DMS53 (cell line): ENCODE measurements at regions not wholly inside any gene's neighbourhood (a gene's known extent, or its start where the extent isn't known, plus 50 kb on each side); places are given as distances from the start of the nearest gene placed in this dataset.
"Not testable (repeated sequence)": the region's sequence is repeated elsewhere in the genome, so short reads cannot be mapped to it uniquely, and the experiment has no call there.

Experiments
- DNase-seq: peaks from one replicate; lab custom pipeline; 2025; lab: John Stamatoyannopoulos, UW

- DNase-seq: no peak
These were observed 110.2 kb upstream of the EGFLAM start for GRCh38 chr5:38148021-38148625.

DNA sequence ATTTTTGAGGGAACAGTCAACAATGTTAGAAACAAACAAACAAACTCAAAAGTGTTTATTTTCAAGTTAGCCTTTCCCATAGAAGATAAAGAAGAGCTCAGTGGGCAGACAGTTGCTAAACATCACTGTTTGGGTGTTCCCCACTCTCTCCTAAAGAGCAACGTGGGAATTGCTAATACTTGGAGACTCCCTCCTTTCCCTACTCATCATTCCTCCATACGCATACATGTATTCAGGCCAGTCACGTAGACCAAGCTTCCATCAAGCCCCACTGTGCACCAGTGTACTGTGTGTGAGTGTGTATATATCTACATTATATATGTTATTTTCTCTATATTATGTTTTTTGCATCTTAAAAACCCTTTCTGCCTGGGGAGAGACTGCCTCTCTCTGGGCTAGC is 115.0 kb upstream of the EGFLAM start:
- DNase-seq: no peak

DNA sequence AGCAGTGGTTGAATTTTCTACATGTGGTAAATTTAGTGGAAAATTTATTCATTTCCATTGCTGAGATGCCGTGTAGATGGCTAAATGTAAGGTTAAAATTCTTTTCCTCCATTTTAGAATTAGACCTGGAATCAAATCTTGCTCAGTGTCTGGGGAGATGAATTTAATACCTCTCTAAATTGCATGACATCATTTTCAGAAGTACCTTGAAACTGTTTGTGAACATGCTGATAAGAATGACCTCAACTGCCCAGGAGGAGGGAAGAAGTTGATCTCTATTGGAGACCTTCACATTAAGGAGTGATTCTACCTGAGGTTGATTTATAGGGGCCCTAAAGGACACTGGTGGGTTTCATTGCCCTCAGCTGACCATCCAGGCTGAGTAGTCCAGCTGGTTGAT is 116.7 kb upstream of the EGFLAM start:
- DNase-seq: no peak

DNA sequence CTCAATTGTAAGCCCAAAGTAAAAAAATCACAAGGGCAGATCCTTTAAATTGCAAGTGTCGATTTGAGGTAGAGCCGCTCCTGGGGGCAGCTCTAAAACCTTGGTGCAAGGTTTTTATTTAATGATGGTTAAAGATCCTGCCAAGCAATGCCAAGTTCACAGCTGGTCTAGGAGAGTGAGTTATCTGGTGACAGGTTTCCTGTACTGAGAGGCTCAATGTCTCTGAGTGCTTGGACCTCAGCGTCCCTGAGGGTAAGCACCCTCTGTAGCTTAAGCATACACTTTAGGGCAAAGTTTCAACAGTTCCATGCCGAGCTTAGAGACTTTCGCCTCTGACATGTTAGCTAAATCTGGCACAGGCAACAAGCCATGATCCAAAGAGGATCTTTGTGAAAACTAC is 119.8 kb upstream of the EGFLAM start:
- no peak for DNase-seq

DNA sequence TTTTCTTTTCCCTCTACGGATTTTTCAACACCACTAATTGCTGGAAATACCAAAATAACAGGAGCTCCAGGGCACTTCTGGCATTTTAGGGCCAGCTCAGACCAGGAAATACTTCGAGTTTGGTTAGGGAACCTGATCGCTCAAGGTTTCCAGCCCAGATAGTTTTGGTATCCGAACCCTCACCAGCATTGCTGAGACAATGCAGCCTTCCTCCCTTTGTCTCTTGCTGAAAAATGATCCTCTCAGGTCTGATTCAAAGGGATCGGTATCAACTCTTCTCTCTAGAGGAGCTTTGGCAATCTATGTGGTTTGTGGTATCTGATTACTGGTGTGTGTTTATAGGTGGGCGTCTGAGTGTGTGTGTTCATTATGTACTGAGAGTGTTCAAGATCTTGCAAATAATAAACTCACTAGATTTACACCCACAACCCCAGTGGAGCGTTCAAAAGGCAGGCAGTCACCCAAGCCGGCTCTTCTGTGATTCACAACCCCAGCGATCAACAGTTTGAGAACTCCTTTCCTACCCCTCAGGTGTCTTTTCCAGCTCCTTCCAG is 122.8 kb upstream of the EGFLAM start:
- DNase-seq: no peak

GRCh38 chr5:38134810-38135209 is 123.5 kb upstream of the EGFLAM start:
- no peak for DNase-seq

DNA sequence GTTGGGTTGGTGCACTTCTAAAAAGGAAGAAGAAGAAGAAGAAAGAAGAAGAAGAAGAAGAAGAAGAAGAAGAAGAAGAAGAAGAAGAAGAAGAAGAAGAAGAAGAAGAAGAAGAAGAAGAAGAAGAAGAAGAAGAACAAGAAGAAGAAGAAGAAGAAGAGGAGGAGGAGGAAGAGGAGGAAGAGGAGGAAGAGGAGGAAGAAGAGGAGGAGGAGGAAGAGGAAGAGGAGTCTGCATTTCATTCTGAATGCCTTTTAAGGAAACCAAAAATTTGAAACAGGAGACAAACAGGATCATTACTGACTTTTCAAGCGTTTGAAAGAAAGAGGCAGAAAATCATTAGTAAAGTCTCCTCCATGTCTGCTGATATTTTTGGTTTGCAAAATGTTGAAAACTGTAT is 124.1 kb upstream of the EGFLAM start:
- DNase-seq: not testable (repeated sequence)

DNA sequence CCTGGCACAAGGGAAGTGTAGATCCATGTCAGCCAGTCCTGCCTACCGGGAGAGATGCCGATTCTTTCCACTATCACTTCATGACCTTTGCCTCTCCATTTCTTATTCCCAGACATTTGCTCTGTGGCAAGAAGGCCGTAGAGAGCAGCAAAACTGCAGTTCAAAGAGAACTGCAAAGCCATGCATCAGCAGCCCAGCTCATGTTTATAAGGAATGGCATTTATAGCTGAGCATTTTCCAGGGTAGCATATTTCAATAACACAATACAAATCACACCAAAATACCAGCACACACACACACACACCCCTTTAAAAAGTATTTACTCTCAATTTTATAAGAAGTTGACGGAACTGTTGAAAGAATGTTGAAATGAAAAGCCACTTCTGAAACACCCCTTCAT is 126.7 kb upstream of the EGFLAM start:
- DNase-seq: no peak

DNA sequence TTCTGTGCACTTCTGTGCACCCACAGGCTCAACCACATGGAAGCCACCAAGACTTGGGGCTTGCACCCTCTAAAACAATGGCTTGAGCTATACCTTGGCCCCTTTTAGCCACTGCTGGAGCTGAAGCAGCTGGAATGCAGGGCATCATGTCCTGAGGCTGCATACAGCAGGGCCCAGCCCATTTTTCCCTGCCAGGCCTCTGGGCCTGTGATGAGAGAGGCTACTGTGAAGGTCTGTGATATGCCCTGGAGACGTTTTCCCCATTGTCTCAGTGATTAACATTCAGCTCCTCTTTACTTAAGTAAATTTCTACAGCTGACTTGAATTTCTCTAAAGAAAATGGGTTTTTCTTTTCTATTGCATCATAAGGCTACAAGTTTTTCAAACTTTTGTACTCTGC is 134.0 kb upstream of the EGFLAM start:
- DNase-seq: no peak

DNA sequence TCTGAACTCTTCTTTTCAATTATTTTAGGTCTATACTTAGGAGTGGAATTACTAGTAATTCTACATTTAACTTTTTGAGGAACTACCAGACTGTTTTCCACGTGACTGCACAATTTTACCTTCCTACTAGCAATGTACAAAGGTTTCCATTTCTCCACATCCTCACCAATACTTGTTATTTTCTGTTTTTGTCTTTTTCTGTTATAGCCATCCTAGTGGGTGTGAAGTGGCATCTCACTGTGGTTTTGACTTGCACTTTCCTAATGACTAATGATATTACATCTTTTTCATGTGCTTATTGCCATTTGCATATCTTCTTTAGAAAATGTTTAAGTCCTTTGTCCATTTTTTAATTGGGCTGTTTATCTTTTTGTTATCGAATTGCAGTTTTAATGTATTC is 136.9 kb upstream of the EGFLAM start:
- no peak for DNase-seq

- no peak for DNase-seq
These were observed 138.5 kb upstream of the EGFLAM start for GRCh38 chr5:38119836-38120235.

- DNase-seq: no peak
These were observed 140.4 kb upstream of the EGFLAM start for GRCh38 chr5:38117784-38118479.

GRCh38 chr5:38115318-38115827 is 143.0 kb upstream of the EGFLAM start:
- no peak for DNase-seq

DNA sequence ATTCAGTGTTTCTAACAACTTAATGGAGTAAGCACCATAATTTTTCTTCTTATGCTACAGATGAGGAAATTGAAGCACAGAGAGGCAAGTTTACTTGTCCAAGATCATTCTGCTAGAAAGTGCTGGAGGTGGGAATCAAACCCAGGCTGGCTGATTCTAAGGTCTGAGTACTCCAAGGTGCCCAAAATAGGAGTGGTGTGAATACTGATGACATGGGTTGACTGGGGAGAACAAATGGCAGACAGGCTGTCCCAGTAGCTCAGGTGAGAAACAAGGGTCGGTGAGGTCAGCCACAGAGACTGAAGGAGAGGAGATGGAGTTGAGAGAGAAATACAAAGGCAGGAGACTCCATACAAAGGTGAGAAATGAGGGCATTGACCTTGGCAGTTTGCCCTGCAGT is 144.5 kb upstream of the EGFLAM start:
- DNase-seq: no peak

- no peak for DNase-seq
These were observed 144.9 kb upstream of the EGFLAM start for GRCh38 chr5:38113456-38113855.

DNA sequence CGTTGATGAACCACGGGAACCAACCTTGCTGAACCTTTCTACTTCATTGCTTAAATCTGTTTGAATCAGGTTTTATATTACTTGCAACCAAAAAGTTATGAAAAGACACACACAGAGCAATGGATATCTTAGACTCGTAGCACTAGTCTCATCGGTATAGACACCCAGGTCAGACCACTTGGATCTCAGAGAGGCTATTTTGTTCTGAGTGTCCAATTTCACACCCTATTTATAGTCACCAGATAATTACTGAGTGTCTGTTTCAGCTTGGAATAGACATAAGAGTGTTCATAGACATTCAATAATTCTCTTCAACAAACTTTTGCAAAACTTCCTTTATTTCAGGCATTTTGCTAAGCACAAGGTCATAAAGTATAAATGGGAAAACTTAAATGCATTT is 145.4 kb upstream of the EGFLAM start:
- DNase-seq: no peak

GRCh38 chr5:38110130-38110529 is 148.2 kb upstream of the EGFLAM start:
- no peak for DNase-seq

DNA sequence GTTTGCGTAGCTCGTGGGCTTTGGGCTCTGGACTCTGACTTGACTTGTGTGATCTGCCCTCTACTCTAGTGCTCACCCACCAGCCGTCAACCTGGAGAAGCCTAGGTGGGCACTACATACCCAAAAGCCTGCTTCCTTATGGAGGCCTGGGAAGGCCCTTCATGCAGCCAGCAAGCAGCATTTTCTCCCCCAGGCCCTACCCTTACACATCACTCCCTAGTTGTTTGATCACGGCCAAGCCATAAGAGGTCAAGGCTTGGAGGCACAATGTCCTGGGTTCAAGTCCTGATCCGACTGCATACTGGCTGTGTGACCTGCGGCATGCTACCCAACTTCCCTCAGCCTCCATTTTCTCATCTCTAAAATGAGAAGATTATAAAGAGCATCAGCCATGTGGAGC is 151.3 kb upstream of the EGFLAM start:
- DNase-seq: no peak

DNA sequence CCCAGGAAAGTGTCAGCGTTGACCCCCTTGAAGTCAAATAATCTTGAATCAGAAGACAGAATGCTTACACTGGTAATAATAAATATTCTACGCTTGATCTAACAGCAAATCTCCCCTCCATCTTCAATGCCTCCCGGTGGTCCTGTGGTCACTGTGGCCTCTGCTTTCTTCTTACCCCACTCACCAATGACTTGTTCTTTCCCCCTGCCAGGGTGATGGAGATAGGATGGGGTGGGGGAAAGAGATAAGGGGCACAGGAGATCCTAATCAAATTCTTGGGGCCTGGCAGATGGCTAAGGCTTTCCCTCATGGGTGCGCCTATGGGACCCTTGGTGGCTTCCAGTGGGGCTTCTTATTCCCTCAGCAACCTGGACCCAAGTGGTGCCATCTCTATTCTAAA is 152.6 kb upstream of the EGFLAM start:
- no peak for DNase-seq

- no peak for DNase-seq
These were observed 153.2 kb upstream of the EGFLAM start for GRCh38 chr5:38105231-38105570.

GRCh38 chr5:38104497-38105230 is 153.7 kb upstream of the EGFLAM start:
- no peak for DNase-seq

- no peak for DNase-seq
These were observed 156.5 kb upstream of the EGFLAM start for GRCh38 chr5:38101897-38102296.
